ENCODE measurements at regions not wholly inside any gene's neighbourhood (a gene's known extent, or its start where the extent isn't known, plus 50 kb on each side); places are given as distances from the start of the nearest gene placed in this dataset.

GRCh38 chr2:157149270-157149669, 108.2 kb upstream of the GALNT5 start:
- no peak overlapping the region for H3K4me3 ChIP-seq
- ATAC-seq (no peak), FAIRE-seq (no peak), DNase-seq (ENCODE audit: low read depth in 1 of 2, low spot score in 1 of 2) (no peak)
- H3K9me3 ChIP-seq: no peaks in the 10 kb centered on the region
- POLR2A ChIA-PET: no interaction called here
- no peak for TF ChIP-seq CBX8 (IDR thresholded peaks at IDR 0.05)
- TF ChIP-seq CHD4 (IDR thresholded peaks at IDR 0.05; ENCODE audit: borderline replicate concordance): no peak
- no peak for TF ChIP-seq E2F6 (IDR thresholded peaks at IDR 0.05; ENCODE audit: borderline replicate concordance, low read depth)
- no peak for TF ChIP-seq HES2 (IDR thresholded peaks at IDR 0.05)
- no peak for TF ChIP-seq GATA3 (IDR thresholded peaks at IDR 0.05; ENCODE audit: borderline replicate concordance)
- no peak for TF ChIP-seq RFX5 (IDR thresholded peaks at IDR 0.05)
- TF ChIP-seq KDM1A (IDR thresholded peaks at IDR 0.05; ENCODE audit: low read depth): no peak
- TF ChIP-seq, protein P1, sequence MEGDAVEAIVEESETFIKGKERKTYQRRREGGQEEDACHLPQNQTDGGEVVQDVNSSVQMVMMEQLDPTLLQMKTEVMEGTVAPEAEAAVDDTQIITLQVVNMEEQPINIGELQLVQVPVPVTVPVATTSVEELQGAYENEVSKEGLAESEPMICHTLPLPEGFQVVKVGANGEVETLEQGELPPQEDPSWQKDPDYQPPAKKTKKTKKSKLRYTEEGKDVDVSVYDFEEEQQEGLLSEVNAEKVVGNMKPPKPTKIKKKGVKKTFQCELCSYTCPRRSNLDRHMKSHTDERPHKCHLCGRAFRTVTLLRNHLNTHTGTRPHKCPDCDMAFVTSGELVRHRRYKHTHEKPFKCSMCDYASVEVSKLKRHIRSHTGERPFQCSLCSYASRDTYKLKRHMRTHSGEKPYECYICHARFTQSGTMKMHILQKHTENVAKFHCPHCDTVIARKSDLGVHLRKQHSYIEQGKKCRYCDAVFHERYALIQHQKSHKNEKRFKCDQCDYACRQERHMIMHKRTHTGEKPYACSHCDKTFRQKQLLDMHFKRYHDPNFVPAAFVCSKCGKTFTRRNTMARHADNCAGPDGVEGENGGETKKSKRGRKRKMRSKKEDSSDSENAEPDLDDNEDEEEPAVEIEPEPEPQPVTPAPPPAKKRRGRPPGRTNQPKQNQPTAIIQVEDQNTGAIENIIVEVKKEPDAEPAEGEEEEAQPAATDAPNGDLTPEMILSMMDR (IDR thresholded peaks at IDR 0.05): no peak
- TF ChIP-seq HOXB13 (CRISPR knock-in tag; IDR thresholded peaks at IDR 0.05; ENCODE audit: low read depth): no peak
- no peak for TF ChIP-seq CHD2 (IDR thresholded peaks at IDR 0.05; ENCODE audit: low read length, partially characterized antibody)
- no peak for TF ChIP-seq ELK1 (IDR thresholded peaks at IDR 0.05; ENCODE audit: low read depth, low read length)
- 42% methylated on average over 2 of the region's 2 CpGs for WGBS (ENCODE audit: missing lambda C conversion rate)
- CTCF ChIA-PET: no interaction called here
- H3K4me1 ChIP-seq: peaks cover 32% of the 10 kb centered on the region
- no peak overlapping the region; the same call in 2 of the 3 replicates for H3K4me2 ChIP-seq
- no peak overlapping the region; a peak in 1 of 6 replicates for H3K27ac ChIP-seq

GRCh38 chr2:157150747-157151146, 106.8 kb upstream of the GALNT5 start:
- no peak for FAIRE-seq
- H3K27ac ChIP-seq: peak overlapping the region; percentile 74; a peak in 5 of 6 replicates
- TF ChIP-seq FOSL2 (IDR thresholded peaks at IDR 0.05) (0 out of 2 replicates have a peak, but pooled peaks have one; percentile 21), FOSL2 (CRISPR knock-in tag; IDR thresholded peaks at IDR 0.05) (peak; percentile 61), SMC3 (IDR thresholded peaks at IDR 0.05) (0 out of 3 replicates have a peak, but pooled peaks have one; percentile 6), RAD21 (conservative IDR thresholded peaks at IDR 0.05 in 1 of 2, IDR thresholded peaks at IDR 0.05 in 1 of 2) (0 out of 5 replicates have a peak, but pooled peaks of 1 of the 2 experiments have one; percentile 11)
- TF ChIP-seq, protein P2, sequence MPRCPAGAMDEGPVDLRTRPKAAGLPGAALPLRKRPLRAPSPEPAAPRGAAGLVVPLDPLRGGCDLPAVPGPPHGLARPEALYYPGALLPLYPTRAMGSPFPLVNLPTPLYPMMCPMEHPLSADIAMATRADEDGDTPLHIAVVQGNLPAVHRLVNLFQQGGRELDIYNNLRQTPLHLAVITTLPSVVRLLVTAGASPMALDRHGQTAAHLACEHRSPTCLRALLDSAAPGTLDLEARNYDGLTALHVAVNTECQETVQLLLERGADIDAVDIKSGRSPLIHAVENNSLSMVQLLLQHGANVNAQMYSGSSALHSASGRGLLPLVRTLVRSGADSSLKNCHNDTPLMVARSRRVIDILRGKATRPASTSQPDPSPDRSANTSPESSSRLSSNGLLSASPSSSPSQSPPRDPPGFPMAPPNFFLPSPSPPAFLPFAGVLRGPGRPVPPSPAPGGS (IDR thresholded peaks at IDR 0.05): no peak
- ATAC-seq: peak; percentile 39 to 77; a peak in 3 of 6 replicates
- peaks cover 32% of the 10 kb centered on the region for H3K4me1 ChIP-seq
- 5% methylated on average over 3 of the region's 3 CpGs for WGBS (ENCODE audit: missing lambda C conversion rate)
- peak; percentile 4 to 37 for DNase-seq (ENCODE audit: low read depth in 1 of 2, low spot score in 1 of 2)
- peak overlapping the region; percentile 70 for H3K4me2 ChIP-seq
- no peaks in the 10 kb centered on the region for H3K9me3 ChIP-seq
- no peak overlapping the region for H3K4me3 ChIP-seq
- ChIA-PET CTCF (interaction anchor here (0.8 to 1.2 kb wide), 2 partner anchors 24 to 43 kb away, joined by 3 read pairs; no protein-coding TSS in a partner anchor), POLR2A (no interaction called here)

DNA sequence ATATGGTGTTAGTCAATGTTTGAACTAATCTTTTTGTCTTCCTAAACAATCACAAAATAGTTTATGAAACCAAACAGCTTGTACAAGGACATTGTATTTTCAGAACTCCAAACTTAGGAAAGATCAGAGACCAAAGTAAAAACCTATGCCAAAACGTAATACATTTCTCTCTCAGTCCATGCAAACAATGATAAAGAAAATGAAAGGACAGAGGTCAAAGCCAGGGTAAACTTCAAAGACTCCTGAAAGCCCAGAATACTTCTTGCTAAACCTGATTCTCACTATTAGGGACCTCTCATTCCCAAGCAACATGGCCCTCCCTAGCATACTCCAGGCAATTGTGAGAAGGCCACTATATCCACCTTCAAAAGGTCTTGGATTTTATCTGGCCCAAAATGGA, 105.1 kb upstream of the GALNT5 start:
- ATAC-seq: no peak
- DNase-seq (ENCODE audit: low read depth in 1 of 2, low spot score in 1 of 2): no peak
- H3K4me2 ChIP-seq: peak overlapping the region; percentile 26
- peak overlapping the region; percentile 32 to 52; a peak in 4 of 6 replicates for H3K27ac ChIP-seq
- 8% methylated on average over 1 of the region's 1 CpG for WGBS (ENCODE audit: missing lambda C conversion rate)
- TF ChIP-seq HDAC2 (IDR thresholded peaks at IDR 0.05) (no peak), BHLHE40 (IDR thresholded peaks at IDR 0.05; ENCODE audit: low read depth, low read length) (no peak), RARB (CRISPR knock-in tag; IDR thresholded peaks at IDR 0.05) (no peak), ESRRA (IDR thresholded peaks at IDR 0.05; ENCODE audit: borderline replicate concordance, low read length) (no peak), USF2 (IDR thresholded peaks at IDR 0.05) (no peak), POLR2AphosphoS2 (conservative IDR thresholded peaks at IDR 0.05; ENCODE audit: low read length) (no peak), NR3C1 (IDR thresholded peaks at IDR 0.05) (no peak), NFE2L2 (conservative IDR thresholded peaks at IDR 0.05; ENCODE audit: low read length) (no peak)
- H3K4me3 ChIP-seq: no peak overlapping the region
- H3K9me3 ChIP-seq: no peaks in the 10 kb centered on the region
- FAIRE-seq: no peak
- ChIA-PET CTCF (no interaction called here), POLR2A (no interaction called here)
- peaks cover 32% of the 10 kb centered on the region for H3K4me1 ChIP-seq

All from A549 (cell line).